Spleen (tissue), 7 donors: ENCODE measurements at regions not wholly inside any gene's neighbourhood (a gene's known extent, or its start where the extent isn't known, plus 50 kb on each side); places are given as distances from the start of the nearest gene placed in this dataset.
"Not testable (repeated sequence)": the region's sequence is repeated elsewhere in the genome, so short reads cannot be mapped to it uniquely, and the experiment has no call there.

ENCODE experiments used
- CTCF ChIP-seq, 11 experiments: fragments of 200-600 bp in 7 of 11; fragments of 450-650 bp in 4 of 11; sonication (generic) in 4 of 11; IDR thresholded peaks in 8 of 11; conservative IDR thresholded peaks in 3 of 11; 1 replicate in 7 of 11; 2 replicates in 4 of 11; pipeline versions ENCODE4 v1.4.0 to v1.8.0; 2016 to 2021; ENCODE audit warnings: antibody characterized with exemption in 11 of 11, inconsistent platforms in 4 of 11, mild to moderate bottlenecking in 1 of 11
- POLR2AphosphoS5 ChIP-seq, 3 donors: sonication (generic); formaldehyde crosslinking; IDR thresholded peaks; one replicate each; pipeline ENCODE4 v1.5.1; 2017; ENCODE audit warnings: antibody characterized with exemption in 3 of 3
- donor health status: DM: no; HTN: no; CAD: no; lungs with moderate emphysema.
- donor health status: DM: no; HTN: no; CAD: no.
- donor health status: DM: no; HTN: no; CAD: no.

- not testable (repeated sequence) for TF ChIP-seq CTCF (IDR thresholded peaks at IDR 0.05 in 8 of 11, conservative IDR thresholded peaks at IDR 0.05 in 3 of 11); POLR2AphosphoS5 (IDR thresholded peaks at IDR 0.05)
Measured at GRCh38 chr18:35848321-35848720, 124.2 kb upstream of the RMP24 start.
